Activated T-helper 17 cell treated with anti-CD3 and anti-CD28 coated beads, Interleukin-2, amount 50 U/mL, for 72 hours (primary cell): ENCODE measurements at regions not wholly inside any gene's neighbourhood (a gene's known extent, or its start where the extent isn't known, plus 50 kb on each side); places are given as distances from the start of the nearest gene placed in this dataset.
"Not testable (repeated sequence)": the region's sequence is repeated elsewhere in the genome, so short reads cannot be mapped to it uniquely, and the experiment has no call there.

Experiments
- ATAC-seq: fragments of 150-1000 bp; cut with Tn5 transposase; replicated peaks from 2 replicates; pipeline ENCODE4 v1.10.0; 2021; ENCODE audit warnings: mild to moderate bottlenecking, moderate library complexity
- H3K27ac Mint-ChIP-seq: one replicate; pipeline ENCODE4 v1.8.0; 2022; ENCODE audit warnings: mixed read lengths
- H3K27me3 Mint-ChIP-seq: one replicate; pipeline ENCODE4 v1.8.0; 2022; ENCODE audit warnings: mixed read lengths
- H3K36me3 Mint-ChIP-seq: one replicate; pipeline ENCODE4 v1.8.0; 2022; ENCODE audit warnings: low read depth, mild to moderate bottlenecking, mixed read lengths
- H3K4me1 Mint-ChIP-seq: one replicate; pipeline ENCODE4 v1.8.0; 2022; ENCODE audit warnings: mixed read lengths
- H3K4me3 Mint-ChIP-seq: one replicate; pipeline ENCODE4 v1.8.0; 2022; ENCODE audit warnings: mild to moderate bottlenecking, mixed read lengths
- H3K9me3 Mint-ChIP-seq: one replicate; pipeline ENCODE4 v1.8.0; 2022; ENCODE audit warnings: mixed read lengths

GRCh38 chr5:102628441-102629175 is 126.5 kb upstream of the PAM start:
- Mint-ChIP-seq H3K4me3 (no peak overlapping the region), H3K9me3 (peaks cover 6% of the 10 kb centered on the region), H3K27me3 (peaks cover 20% of the 10 kb centered on the region), H3K36me3 (no peaks in the 10 kb centered on the region), H3K27ac (no peak overlapping the region), H3K4me1 (no peaks in the 10 kb centered on the region)
- no peak for ATAC-seq

- H3K27ac Mint-ChIP-seq, result no peak overlapping the region
- no peak for ATAC-seq
- peaks cover 6% of the 10 kb centered on the region for H3K9me3 Mint-ChIP-seq
- H3K4me1 Mint-ChIP-seq, result no peaks in the 10 kb centered on the region
- H3K4me3 Mint-ChIP-seq, result no peak overlapping the region
- no peaks in the 10 kb centered on the region for H3K36me3 Mint-ChIP-seq
- peaks cover 14% of the 10 kb centered on the region for H3K27me3 Mint-ChIP-seq
Observed at GRCh38 chr5:102629827-102630605, 125.1 kb upstream of the PAM start.

GRCh38 chr5:102635399-102635798 is 119.7 kb upstream of the PAM start:
- peaks cover 10% of the 10 kb centered on the region for H3K27me3 Mint-ChIP-seq
- ATAC-seq, H3K4me1 Mint-ChIP-seq, H3K36me3 Mint-ChIP-seq, H3K4me3 Mint-ChIP-seq, H3K27ac Mint-ChIP-seq, H3K9me3 Mint-ChIP-seq: not testable (repeated sequence)

GRCh38 chr5:102638316-102638715 is 116.8 kb upstream of the PAM start:
- H3K9me3 Mint-ChIP-seq, result peaks cover 4% of the 10 kb centered on the region
- H3K27ac Mint-ChIP-seq, result no peak overlapping the region
- H3K27me3 Mint-ChIP-seq, result peaks cover 14% of the 10 kb centered on the region
- H3K36me3 Mint-ChIP-seq, result no peaks in the 10 kb centered on the region
- ATAC-seq, result no peak
- no peaks in the 10 kb centered on the region for H3K4me1 Mint-ChIP-seq
- H3K4me3 Mint-ChIP-seq, result no peak overlapping the region

- Mint-ChIP-seq H3K4me3 (no peak overlapping the region), H3K27me3 (peaks cover 20% of the 10 kb centered on the region), H3K27ac (no peak overlapping the region), H3K4me1 (no peaks in the 10 kb centered on the region), H3K36me3 (no peaks in the 10 kb centered on the region), H3K9me3 (peaks cover 8% of the 10 kb centered on the region)
- ATAC-seq, result no peak
Observed at GRCh38 chr5:102638912-102639652, 116.0 kb upstream of the PAM start.

GRCh38 chr5:102649731-102650130 is 105.4 kb upstream of the PAM start:
- ATAC-seq, result no peak
- peaks cover 4% of the 10 kb centered on the region for H3K27me3 Mint-ChIP-seq
- H3K4me1 Mint-ChIP-seq, result no peaks in the 10 kb centered on the region
- no peak overlapping the region for H3K4me3 Mint-ChIP-seq
- H3K36me3 Mint-ChIP-seq, result no peaks in the 10 kb centered on the region
- no peak overlapping the region for H3K27ac Mint-ChIP-seq
- no peaks in the 10 kb centered on the region for H3K9me3 Mint-ChIP-seq

GRCh38 chr5:102651466-102651865 is 103.6 kb upstream of the PAM start:
- Mint-ChIP-seq H3K27me3 (peaks cover 8% of the 10 kb centered on the region), H3K27ac (no peak overlapping the region), H3K36me3 (no peaks in the 10 kb centered on the region), H3K9me3 (no peaks in the 10 kb centered on the region), H3K4me3 (no peak overlapping the region), H3K4me1 (no peaks in the 10 kb centered on the region)
- ATAC-seq, result no peak

- H3K4me3 Mint-ChIP-seq, result no peak overlapping the region
- no peaks in the 10 kb centered on the region for H3K36me3 Mint-ChIP-seq
- no peaks in the 10 kb centered on the region for H3K9me3 Mint-ChIP-seq
- H3K27ac Mint-ChIP-seq, result no peak overlapping the region
- no peaks in the 10 kb centered on the region for H3K4me1 Mint-ChIP-seq
- no peak for ATAC-seq
- peaks cover 13% of the 10 kb centered on the region for H3K27me3 Mint-ChIP-seq
Observed at GRCh38 chr5:102654559-102655349, 100.4 kb upstream of the PAM start.

GRCh38 chr5:102659151-102659550 is 96.0 kb upstream of the PAM start:
- no peaks in the 10 kb centered on the region for H3K36me3 Mint-ChIP-seq
- no peaks in the 10 kb centered on the region for H3K4me1 Mint-ChIP-seq
- no peak overlapping the region for H3K27ac Mint-ChIP-seq
- H3K4me3 Mint-ChIP-seq, result no peak overlapping the region
- peaks cover 9% of the 10 kb centered on the region for H3K27me3 Mint-ChIP-seq
- no peaks in the 10 kb centered on the region for H3K9me3 Mint-ChIP-seq
- ATAC-seq, result no peak

- peaks cover 7% of the 10 kb centered on the region for H3K27me3 Mint-ChIP-seq
Observed at GRCh38 chr5:102660111-102660510, 95.0 kb upstream of the PAM start.

GRCh38 chr5:102663749-102664530 is 91.2 kb upstream of the PAM start:
- no peak for ATAC-seq
- no peaks in the 10 kb centered on the region for H3K9me3 Mint-ChIP-seq
- peaks cover 4% of the 10 kb centered on the region for H3K27me3 Mint-ChIP-seq
- no peaks in the 10 kb centered on the region for H3K36me3 Mint-ChIP-seq
- no peaks in the 10 kb centered on the region for H3K4me1 Mint-ChIP-seq
- no peak overlapping the region for H3K4me3 Mint-ChIP-seq
- H3K27ac Mint-ChIP-seq, result no peak overlapping the region

More at GRCh38 chr5:102660111-102660510, 95.0 kb upstream of the PAM start:
- Mint-ChIP-seq H3K27ac (no peak overlapping the region), H3K4me1 (no peaks in the 10 kb centered on the region), H3K4me3 (no peak overlapping the region), H3K36me3 (no peaks in the 10 kb centered on the region), H3K9me3 (no peaks in the 10 kb centered on the region)
- no peak for ATAC-seq

GRCh38 chr5:102664616-102665335 is 90.3 kb upstream of the PAM start:
- no peak overlapping the region for H3K27ac Mint-ChIP-seq
- H3K4me3 Mint-ChIP-seq, result no peak overlapping the region
- H3K27me3 Mint-ChIP-seq, result peaks cover 4% of the 10 kb centered on the region
- H3K9me3 Mint-ChIP-seq, result no peaks in the 10 kb centered on the region
- ATAC-seq, result no peak
- no peaks in the 10 kb centered on the region for H3K36me3 Mint-ChIP-seq
- no peaks in the 10 kb centered on the region for H3K4me1 Mint-ChIP-seq
